Neural cell (in vitro differentiated cells): ENCODE measurements at regions not wholly inside any gene's neighbourhood (a gene's known extent, or its start where the extent isn't known, plus 50 kb on each side); places are given as distances from the start of the nearest gene placed in this dataset.

Source experiments
- H2AFZ ChIP-seq: fragments of 200-600, 300-800 bp; sonication (generic), shearing (Covaris generic); 2 replicates; pipeline ENCODE4 v1.6.0; 2014; ENCODE audit warnings: low read depth, mild to moderate bottlenecking, antibody characterized with exemption, low read length, moderate library complexity
- H3F3A ChIP-seq: fragments of 200-600 bp; shearing (Covaris generic); 2 replicates; pipeline ENCODE4 v1.6.1; 2016; ENCODE audit warnings: mild to moderate bottlenecking, moderate library complexity, mixed read lengths, antibody characterized with exemption, low read length; ENCODE audit not compliant: insufficient read depth, poor library complexity, severe bottlenecking
- H3K27ac ChIP-seq: fragments of 200-600, 300-800 bp; sonication (generic), shearing (Covaris generic); 2 replicates; pipeline ENCODE4 v1.5.1; 2014; ENCODE audit warnings: mild to moderate bottlenecking, low read length, moderate library complexity
- H3K27me3 ChIP-seq: fragments of 300-800, 200-600 bp; sonication (generic), shearing (Covaris generic); 2 replicates; pipeline ENCODE4 v1.6.0; 2014; ENCODE audit warnings: mild to moderate bottlenecking, low read depth, low read length, moderate library complexity; ENCODE audit not compliant: insufficient read depth
- H3K36me3 ChIP-seq: fragments of 300-800, 200-600 bp; sonication (generic), shearing (Covaris generic); 2 replicates; pipeline ENCODE4 v1.5.1; 2014; ENCODE audit warnings: mild to moderate bottlenecking, antibody characterized with exemption, low read length, moderate library complexity; ENCODE audit not compliant: insufficient read depth
- H3K4me2 ChIP-seq: fragments of 300-800, 200-600 bp; sonication (generic), shearing (Covaris generic); 2 replicates; pipeline ENCODE4 v1.6.0; 2014; ENCODE audit warnings: mild to moderate bottlenecking, low read length
- H3K4me3 ChIP-seq: fragments of 300-800, 200-600 bp; sonication (generic), shearing (Covaris generic); 2 replicates; pipeline ENCODE4 v1.5.1; 2014; ENCODE audit warnings: mild to moderate bottlenecking, low read length, moderate library complexity
- H3K79me2 ChIP-seq: fragments of 200-600 bp; shearing (Covaris generic); replicated peaks from 2 replicates; pipeline ENCODE4 v1.6.0; 2014; ENCODE audit warnings: mild to moderate bottlenecking, low read length, moderate library complexity; ENCODE audit not compliant: insufficient read depth
- H3K9ac ChIP-seq: fragments of 300-800, 200-600 bp; sonication (generic), shearing (Covaris generic); 2 replicates; pipeline ENCODE4 v1.6.1; 2016; ENCODE audit warnings: mild to moderate bottlenecking, low read length, mixed read lengths
- H3K9me2 ChIP-seq: fragments of 200-600 bp; shearing (Covaris generic); 2 replicates; pipeline ENCODE4 v1.6.1; 2016; ENCODE audit warnings: mild to moderate bottlenecking, low read length, mixed read lengths; ENCODE audit not compliant: insufficient read depth
- H3K9me3 ChIP-seq: fragments of 200-600, 300-800 bp; sonication (generic), shearing (Covaris generic); 2 replicates; pipeline ENCODE4 v1.6.1; 2016; ENCODE audit warnings: mild to moderate bottlenecking, mixed run types, low read length, moderate library complexity, mixed read lengths
- H4K20me1 ChIP-seq: fragments of 200-600 bp; shearing (Covaris generic); 2 replicates; pipeline ENCODE4 v1.6.1; 2016; ENCODE audit warnings: mild to moderate bottlenecking, mixed run types; ENCODE audit not compliant: insufficient read depth
- EP300 ChIP-seq: fragments of 450-650 bp; conservative IDR thresholded peaks from 2 replicates; pipeline ENCODE4 v1.6.1; 2014; ENCODE audit warnings: antibody characterized with exemption, mild to moderate bottlenecking, moderate library complexity; ENCODE audit not compliant: poor library complexity, severe bottlenecking
- EZH2 ChIP-seq: fragments of 200-600, 300-800 bp; shearing (Covaris generic), sonication (generic); IDR thresholded peaks from 2 replicates; pipeline ENCODE4 v1.6.1; 2014; ENCODE audit warnings: antibody characterized with exemption, low read length, borderline replicate concordance, mild to moderate bottlenecking; ENCODE audit not compliant: insufficient read depth, poor library complexity, severe bottlenecking
- MXI1 ChIP-seq: fragments of 450-650 bp; conservative IDR thresholded peaks from 2 replicates; pipeline ENCODE4 v1.6.1; 2014; ENCODE audit warnings: antibody characterized with exemption, mild to moderate bottlenecking; ENCODE audit not compliant: poor library complexity, severe bottlenecking
- POLR2AphosphoS5 ChIP-seq: IDR thresholded peaks from 2 replicates; pipeline ENCODE4 v1.6.1; 2012
- RAD21 ChIP-seq: fragments of 450-650 bp; conservative IDR thresholded peaks from 2 replicates; pipeline ENCODE4 v1.6.1; 2014; ENCODE audit warnings: antibody characterized with exemption, mild to moderate bottlenecking, moderate library complexity
- SMC3 ChIP-seq: fragments of 450-650 bp; conservative IDR thresholded peaks from 2 replicates; pipeline ENCODE4 v1.6.1; 2014; ENCODE audit warnings: antibody characterized with exemption, mild to moderate bottlenecking, moderate library complexity; ENCODE audit not compliant: poor library complexity
- TAF1 ChIP-seq: IDR thresholded peaks from 2 replicates; pipeline ENCODE4 v1.6.1; 2012; ENCODE audit warnings: low read depth
- TF ChIP-seq, protein P1 (sequence below): fragments of 450-650 bp; IDR thresholded peaks from 2 replicates; pipeline ENCODE4 v1.5.1; 2014; ENCODE audit warnings: antibody characterized with exemption, mild to moderate bottlenecking, moderate library complexity; ENCODE audit not compliant: poor library complexity, severe bottlenecking
- TF ChIP-seq, protein P2 (sequence below): IDR thresholded peaks from 2 replicates; pipeline ENCODE4 v1.6.1; 2012; ENCODE audit warnings: borderline replicate concordance

DNA sequence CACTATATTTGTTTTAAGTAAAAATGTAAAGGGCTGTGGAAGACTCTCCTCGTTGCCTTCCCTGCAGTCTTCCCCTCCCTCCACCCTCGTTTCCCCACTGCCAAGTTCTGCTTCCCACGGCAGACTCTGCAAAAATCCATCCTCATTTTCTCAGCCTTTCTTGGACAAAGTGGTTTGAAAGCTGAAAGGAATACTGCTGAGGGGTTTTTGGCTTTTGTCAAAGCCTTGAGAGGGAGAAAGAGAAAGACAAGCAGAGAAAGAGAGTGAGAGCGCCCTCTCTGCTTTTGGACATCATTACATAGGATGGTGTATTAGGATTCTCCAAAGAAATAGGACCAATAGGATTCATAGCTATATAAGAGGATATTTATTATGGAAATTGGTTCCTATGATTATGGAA lies 455.9 kb upstream of the SOX11 start:
- no peaks in the 10 kb centered on the region for H3K9me3 ChIP-seq
- H3K9me2 ChIP-seq, result no peaks in the 10 kb centered on the region
- no peaks in the 10 kb centered on the region for H3K27me3 ChIP-seq
- no peaks in the 10 kb centered on the region for H3F3A ChIP-seq
- H3K79me2 ChIP-seq, result no peaks in the 10 kb centered on the region
- no peak for TF ChIP-seq MXI1
- TF ChIP-seq EZH2, result no peak
- TF ChIP-seq RAD21, result peak; percentile 41
- TF ChIP-seq, protein P1, sequence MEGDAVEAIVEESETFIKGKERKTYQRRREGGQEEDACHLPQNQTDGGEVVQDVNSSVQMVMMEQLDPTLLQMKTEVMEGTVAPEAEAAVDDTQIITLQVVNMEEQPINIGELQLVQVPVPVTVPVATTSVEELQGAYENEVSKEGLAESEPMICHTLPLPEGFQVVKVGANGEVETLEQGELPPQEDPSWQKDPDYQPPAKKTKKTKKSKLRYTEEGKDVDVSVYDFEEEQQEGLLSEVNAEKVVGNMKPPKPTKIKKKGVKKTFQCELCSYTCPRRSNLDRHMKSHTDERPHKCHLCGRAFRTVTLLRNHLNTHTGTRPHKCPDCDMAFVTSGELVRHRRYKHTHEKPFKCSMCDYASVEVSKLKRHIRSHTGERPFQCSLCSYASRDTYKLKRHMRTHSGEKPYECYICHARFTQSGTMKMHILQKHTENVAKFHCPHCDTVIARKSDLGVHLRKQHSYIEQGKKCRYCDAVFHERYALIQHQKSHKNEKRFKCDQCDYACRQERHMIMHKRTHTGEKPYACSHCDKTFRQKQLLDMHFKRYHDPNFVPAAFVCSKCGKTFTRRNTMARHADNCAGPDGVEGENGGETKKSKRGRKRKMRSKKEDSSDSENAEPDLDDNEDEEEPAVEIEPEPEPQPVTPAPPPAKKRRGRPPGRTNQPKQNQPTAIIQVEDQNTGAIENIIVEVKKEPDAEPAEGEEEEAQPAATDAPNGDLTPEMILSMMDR, result peak; percentile 41
- no peak for TF ChIP-seq TAF1
- TF ChIP-seq SMC3, result no peak
- no peak for TF ChIP-seq POLR2AphosphoS5
- TF ChIP-seq, protein P2, sequence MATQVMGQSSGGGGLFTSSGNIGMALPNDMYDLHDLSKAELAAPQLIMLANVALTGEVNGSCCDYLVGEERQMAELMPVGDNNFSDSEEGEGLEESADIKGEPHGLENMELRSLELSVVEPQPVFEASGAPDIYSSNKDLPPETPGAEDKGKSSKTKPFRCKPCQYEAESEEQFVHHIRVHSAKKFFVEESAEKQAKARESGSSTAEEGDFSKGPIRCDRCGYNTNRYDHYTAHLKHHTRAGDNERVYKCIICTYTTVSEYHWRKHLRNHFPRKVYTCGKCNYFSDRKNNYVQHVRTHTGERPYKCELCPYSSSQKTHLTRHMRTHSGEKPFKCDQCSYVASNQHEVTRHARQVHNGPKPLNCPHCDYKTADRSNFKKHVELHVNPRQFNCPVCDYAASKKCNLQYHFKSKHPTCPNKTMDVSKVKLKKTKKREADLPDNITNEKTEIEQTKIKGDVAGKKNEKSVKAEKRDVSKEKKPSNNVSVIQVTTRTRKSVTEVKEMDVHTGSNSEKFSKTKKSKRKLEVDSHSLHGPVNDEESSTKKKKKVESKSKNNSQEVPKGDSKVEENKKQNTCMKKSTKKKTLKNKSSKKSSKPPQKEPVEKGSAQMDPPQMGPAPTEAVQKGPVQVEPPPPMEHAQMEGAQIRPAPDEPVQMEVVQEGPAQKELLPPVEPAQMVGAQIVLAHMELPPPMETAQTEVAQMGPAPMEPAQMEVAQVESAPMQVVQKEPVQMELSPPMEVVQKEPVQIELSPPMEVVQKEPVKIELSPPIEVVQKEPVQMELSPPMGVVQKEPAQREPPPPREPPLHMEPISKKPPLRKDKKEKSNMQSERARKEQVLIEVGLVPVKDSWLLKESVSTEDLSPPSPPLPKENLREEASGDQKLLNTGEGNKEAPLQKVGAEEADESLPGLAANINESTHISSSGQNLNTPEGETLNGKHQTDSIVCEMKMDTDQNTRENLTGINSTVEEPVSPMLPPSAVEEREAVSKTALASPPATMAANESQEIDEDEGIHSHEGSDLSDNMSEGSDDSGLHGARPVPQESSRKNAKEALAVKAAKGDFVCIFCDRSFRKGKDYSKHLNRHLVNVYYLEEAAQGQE, result no peak
- TF ChIP-seq EP300, result no peak
- no peak overlapping the region for H2AFZ ChIP-seq
- H4K20me1 ChIP-seq, result no peaks in the 10 kb centered on the region
- H3K27ac ChIP-seq, result no peak overlapping the region
- H3K4me3 ChIP-seq, result no peak overlapping the region
- H3K9ac ChIP-seq, result no peak overlapping the region
- no peaks in the 10 kb centered on the region for H3K36me3 ChIP-seq
- no peak overlapping the region for H3K4me2 ChIP-seq

GRCh38 chr2:5242751-5243150 lies 449.4 kb upstream of the SOX11 start:
- no peaks in the 10 kb centered on the region for H4K20me1 ChIP-seq
- TF ChIP-seq POLR2AphosphoS5, result peak; percentile 39
- TF ChIP-seq, protein P2, result peak; percentile 96
- TF ChIP-seq EP300, result peak; percentile 33
- no peak for TF ChIP-seq RAD21

More at GRCh38 chr2:5242751-5243150, 449.4 kb upstream of the SOX11 start:
- Histone ChIP-seq H3K9me3 (no peaks in the 10 kb centered on the region), H3F3A (no peaks in the 10 kb centered on the region), H2AFZ (no peak overlapping the region), H3K4me3 (no peak overlapping the region), H3K36me3 (no peaks in the 10 kb centered on the region), H3K4me2 (no peak overlapping the region), H3K9me2 (no peaks in the 10 kb centered on the region), H3K79me2 (no peaks in the 10 kb centered on the region), H3K27ac (no peak overlapping the region), H3K27me3 (no peaks in the 10 kb centered on the region), H3K9ac (no peak overlapping the region)
